ENCODE measurements at regions not wholly inside any gene's neighbourhood (a gene's known extent, or its start where the extent isn't known, plus 50 kb on each side); places are given as distances from the start of the nearest gene placed in this dataset.

DNA sequence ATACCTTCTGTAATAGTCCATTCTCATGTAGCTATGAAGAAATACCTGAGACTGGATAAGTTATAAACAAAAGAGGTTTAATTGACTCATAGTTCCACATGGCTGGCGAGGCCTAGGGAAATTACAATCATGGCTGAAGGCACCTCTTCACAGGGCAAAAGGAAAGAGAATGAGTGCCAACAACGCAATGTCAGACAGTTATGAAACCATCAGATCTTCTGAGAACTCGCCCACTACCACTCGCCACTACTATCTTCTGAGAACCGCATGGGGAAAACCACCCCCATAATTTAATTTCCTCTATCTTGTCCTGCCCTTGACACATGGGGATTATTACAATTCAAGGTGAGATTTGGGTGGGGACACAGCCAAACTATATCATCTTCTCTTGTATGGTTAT is 406.8 kb upstream of the CBLB start:
- TF ChIP-seq CTCF (conservative IDR thresholded peaks at IDR 0.05 in 1 of 2, IDR thresholded peaks at IDR 0.05 in 1 of 2; ENCODE audit: extremely low read depth in 1 of 2, insufficient read depth in 1 of 2, low read depth in 1 of 2, low read length in 2 of 2) (no peak), EZH2 (IDR thresholded peaks at IDR 0.05; ENCODE audit: borderline replicate concordance, low read length) (no peak)

Data from mammary epithelial cell (primary cell).